Esophagus squamous epithelium (tissue), 4 donors: ENCODE measurements at regions not wholly inside any gene's neighbourhood (a gene's known extent, or its start where the extent isn't known, plus 50 kb on each side); places are given as distances from the start of the nearest gene placed in this dataset.

ENCODE experiments used
- POLR2A ChIP-seq, 4 donors: fragments of 450-650 bp; IDR thresholded peaks; one replicate each; pipeline ENCODE4 v1.6.1; 2017; ENCODE audit warnings: antibody characterized with exemption in 4 of 4, mild to moderate bottlenecking in 4 of 4, moderate library complexity in 3 of 4
- TF ChIP-seq, protein P1 (sequence below), 6 experiments: fragments of 450-650 bp in 4 of 6; fragments of 200-600 bp in 2 of 6; sonication (generic) in 2 of 6; IDR thresholded peaks; one replicate each; pipeline ENCODE4 v1.5.1; 2016 to 2019; ENCODE audit warnings: antibody characterized with exemption in 6 of 6, mild to moderate bottlenecking in 4 of 6, moderate library complexity in 4 of 6

DNA sequence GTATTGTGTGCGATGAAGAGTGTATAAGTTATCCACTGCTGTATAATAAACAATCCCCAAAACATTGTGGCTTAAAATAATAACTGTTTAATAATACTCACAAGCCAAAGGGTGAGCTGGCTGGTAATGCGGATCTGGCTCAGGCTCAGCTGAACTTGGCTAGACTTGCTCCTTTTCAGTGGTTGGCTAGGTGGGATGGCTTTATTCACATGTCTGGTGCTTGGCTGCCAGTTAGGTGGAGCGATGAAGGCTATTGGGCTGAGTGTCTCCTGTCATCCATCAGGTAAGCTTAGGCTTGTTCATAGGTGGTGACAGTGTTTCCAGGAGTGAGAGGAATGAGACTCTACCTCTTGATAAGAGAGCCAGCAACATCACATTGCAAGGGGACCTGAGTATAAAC lies 135.0 kb upstream of the ASCC3 start:
- TF ChIP-seq, protein P1, sequence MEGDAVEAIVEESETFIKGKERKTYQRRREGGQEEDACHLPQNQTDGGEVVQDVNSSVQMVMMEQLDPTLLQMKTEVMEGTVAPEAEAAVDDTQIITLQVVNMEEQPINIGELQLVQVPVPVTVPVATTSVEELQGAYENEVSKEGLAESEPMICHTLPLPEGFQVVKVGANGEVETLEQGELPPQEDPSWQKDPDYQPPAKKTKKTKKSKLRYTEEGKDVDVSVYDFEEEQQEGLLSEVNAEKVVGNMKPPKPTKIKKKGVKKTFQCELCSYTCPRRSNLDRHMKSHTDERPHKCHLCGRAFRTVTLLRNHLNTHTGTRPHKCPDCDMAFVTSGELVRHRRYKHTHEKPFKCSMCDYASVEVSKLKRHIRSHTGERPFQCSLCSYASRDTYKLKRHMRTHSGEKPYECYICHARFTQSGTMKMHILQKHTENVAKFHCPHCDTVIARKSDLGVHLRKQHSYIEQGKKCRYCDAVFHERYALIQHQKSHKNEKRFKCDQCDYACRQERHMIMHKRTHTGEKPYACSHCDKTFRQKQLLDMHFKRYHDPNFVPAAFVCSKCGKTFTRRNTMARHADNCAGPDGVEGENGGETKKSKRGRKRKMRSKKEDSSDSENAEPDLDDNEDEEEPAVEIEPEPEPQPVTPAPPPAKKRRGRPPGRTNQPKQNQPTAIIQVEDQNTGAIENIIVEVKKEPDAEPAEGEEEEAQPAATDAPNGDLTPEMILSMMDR (IDR thresholded peaks at IDR 0.05) = no peak
- TF ChIP-seq POLR2A (IDR thresholded peaks at IDR 0.05) = no peak
